ENCODE measurements at regions not wholly inside any gene's neighbourhood (a gene's known extent, or its start where the extent isn't known, plus 50 kb on each side); places are given as distances from the start of the nearest gene placed in this dataset.

GRCh38 chrX:140360284-140360683 is 144.6 kb downstream of the SOX3 start (continued):
- TF ChIP-seq ZNF462 (CRISPR knock-in tag; IDR thresholded peaks at IDR 0.05) = no peak

- Mint-ChIP-seq H3K9me3 (no peaks in the 10 kb centered on the region), H3K4me3 (no peak overlapping the region), H3K36me3 (ENCODE audit: low read depth) (no peaks in the 10 kb centered on the region), H3K27me3 (ENCODE audit: insufficient read depth, low read depth, poor library complexity) (peaks cover 7% of the 10 kb centered on the region), H3K4me1 (peaks cover 24% of the 10 kb centered on the region), H3K27ac (no peak overlapping the region)
- no peak overlapping the region for H3K4me2 ChIP-seq
- H3K4me3 ChIP-seq = no peak overlapping the region
- no peaks in the 10 kb centered on the region for H3K9me2 ChIP-seq (ENCODE audit: insufficient read depth)
- DNase-seq (ENCODE audit: low spot score) (no peak), ATAC-seq (no peak)
- no peaks in the 10 kb centered on the region for H3K36me3 ChIP-seq (ENCODE audit: insufficient read depth)
- H3K79me2 ChIP-seq (replicated peaks; ENCODE audit: insufficient read depth) = no peaks in the 10 kb centered on the region
- no peak overlapping the region for H3K27ac ChIP-seq (ENCODE audit: low read depth)
- no peaks in the 10 kb centered on the region for H3K27me3 ChIP-seq (ENCODE audit: insufficient read depth)
- H3F3A ChIP-seq (replicated peaks; ENCODE audit: low read depth) = no peaks in the 10 kb centered on the region
- no peaks in the 10 kb centered on the region for H4K20me1 ChIP-seq (replicated peaks; ENCODE audit: insufficient read depth)
- no peak overlapping the region for H2AFZ ChIP-seq
- H3K4me1 ChIP-seq (ENCODE audit: insufficient read depth) = peaks cover 10% of the 10 kb centered on the region
- TF ChIP-seq CREB1 (CRISPR knock-in tag; IDR thresholded peaks at IDR 0.05; ENCODE audit: low read depth) (no peak), ZNF114 (CRISPR knock-in tag; IDR thresholded peaks at IDR 0.05) (no peak), JUNB (IDR thresholded peaks at IDR 0.05; ENCODE audit: unreplicated experiment) (no peak), CTCF (conservative IDR thresholded peaks at IDR 0.05; ENCODE audit: low read depth in 2 of 2) (no peak), EZH2 (IDR thresholded peaks at IDR 0.05; ENCODE audit: low read depth, unreplicated experiment) (no peak), STAT1 (IDR thresholded peaks at IDR 0.05; ENCODE audit: unreplicated experiment) (no peak), ZNF462 (CRISPR knock-in tag; IDR thresholded peaks at IDR 0.05) (no peak), EZH2phosphoT487 (IDR thresholded peaks at IDR 0.05; ENCODE audit: unreplicated experiment) (no peak), ZNF331 (CRISPR knock-in tag; IDR thresholded peaks at IDR 0.05; ENCODE audit: low read depth) (no peak)
Observed at GRCh38 chrX:140355922-140356321, 148.9 kb downstream of the SOX3 start.

Measured in GM23338 (cell line).